Thoracic aorta (tissue), 2 donors: ENCODE measurements at regions not wholly inside any gene's neighbourhood (a gene's known extent, or its start where the extent isn't known, plus 50 kb on each side); places are given as distances from the start of the nearest gene placed in this dataset.
"Not testable (repeated sequence)": the region's sequence is repeated elsewhere in the genome, so short reads cannot be mapped to it uniquely, and the experiment has no call there.

Source experiments
- ATAC-seq: fragments of 150-250 bp; one replicate; pipeline ENCODE4 v1.8.0; 2017; ENCODE audit warnings: low read depth; ENCODE audit not compliant: insufficient number of reproducible peaks, low FRiP score
- DNase-seq: peaks from one replicate; pipeline ENCODE4 v3.0.0-alpha.2; 2020; ENCODE audit warnings: low spot score
- H3K27ac ChIP-seq, 2 donors: fragments of 200-600 bp; sonication (generic); 1 replicate in 1 of 2; 2 replicates in 1 of 2; pipeline ENCODE4 v1.5.1; 2016; ENCODE audit warnings: mild to moderate bottlenecking in 2 of 2, moderate library complexity in 2 of 2
- H3K27me3 ChIP-seq: fragments of 200-600 bp; sonication (generic); replicated peaks from 2 replicates; pipeline ENCODE4 v1.6.0; 2016; ENCODE audit warnings: mild to moderate bottlenecking; ENCODE audit not compliant: insufficient read depth
- H3K36me3 ChIP-seq: fragments of 200-600 bp; sonication (generic); one replicate; pipeline ENCODE4 v1.5.1; 2016
- H3K4me1 ChIP-seq, 2 donors: fragments of 200-600 bp; sonication (generic); 1 replicate in 1 of 2; 2 replicates in 1 of 2; pipeline versions ENCODE4 v1.5.1 to v1.6.0; 2016; ENCODE audit warnings: low read depth in 2 of 2, mild to moderate bottlenecking in 1 of 2; ENCODE audit not compliant: control insufficient read depth in 1 of 2
- H3K4me3 ChIP-seq: fragments of 200-600 bp; sonication (generic); 2 replicates; pipeline ENCODE4 v1.5.1; 2016; ENCODE audit warnings: mild to moderate bottlenecking
- H3K9me3 ChIP-seq: fragments of 200-600 bp; sonication (generic); 2 replicates; pipeline ENCODE4 v1.5.1; 2016
- CTCF ChIP-seq: fragments of 200-600 bp; sonication (generic); IDR thresholded peaks from one replicate; pipeline ENCODE4 v1.5.1; 2019; ENCODE audit warnings: antibody characterized with exemption

- no peak for DNase-seq
- no peak for TF ChIP-seq CTCF
- no peaks in the 10 kb centered on the region for H3K36me3 ChIP-seq
- no peak for ATAC-seq
- H3K9me3 ChIP-seq: no peaks in the 10 kb centered on the region
- H3K4me3 ChIP-seq: no peak overlapping the region
- no peak overlapping the region for H3K27ac ChIP-seq
- H3K4me1 ChIP-seq: no peaks in the 10 kb centered on the region
- no peaks in the 10 kb centered on the region for H3K27me3 ChIP-seq
These were observed 620.2 kb upstream of the INTU start for GRCh38 chr4:127012549-127012948.

GRCh38 chr4:127015667-127016117 lies 617.1 kb upstream of the INTU start:
- no peak overlapping the region for H3K4me3 ChIP-seq
- H3K27ac ChIP-seq: no peak overlapping the region
- TF ChIP-seq CTCF: no peak

GRCh38 chr4:127018381-127018780 lies 614.4 kb upstream of the INTU start:
- Histone ChIP-seq H3K36me3 (no peaks in the 10 kb centered on the region), H3K4me1 (no peaks in the 10 kb centered on the region), H3K9me3 (no peaks in the 10 kb centered on the region), H3K4me3 (no peak overlapping the region), H3K27me3 (no peaks in the 10 kb centered on the region), H3K27ac (no peak overlapping the region)
- DNase-seq: no peak
- no peak for TF ChIP-seq CTCF
- ATAC-seq: no peak

More at GRCh38 chr4:127015667-127016117, 617.1 kb upstream of the INTU start:
- DNase-seq: no peak
- Histone ChIP-seq H3K27me3 (no peaks in the 10 kb centered on the region), H3K4me1 (no peaks in the 10 kb centered on the region), H3K36me3 (no peaks in the 10 kb centered on the region), H3K9me3 (no peaks in the 10 kb centered on the region)
- ATAC-seq: no peak

DNA sequence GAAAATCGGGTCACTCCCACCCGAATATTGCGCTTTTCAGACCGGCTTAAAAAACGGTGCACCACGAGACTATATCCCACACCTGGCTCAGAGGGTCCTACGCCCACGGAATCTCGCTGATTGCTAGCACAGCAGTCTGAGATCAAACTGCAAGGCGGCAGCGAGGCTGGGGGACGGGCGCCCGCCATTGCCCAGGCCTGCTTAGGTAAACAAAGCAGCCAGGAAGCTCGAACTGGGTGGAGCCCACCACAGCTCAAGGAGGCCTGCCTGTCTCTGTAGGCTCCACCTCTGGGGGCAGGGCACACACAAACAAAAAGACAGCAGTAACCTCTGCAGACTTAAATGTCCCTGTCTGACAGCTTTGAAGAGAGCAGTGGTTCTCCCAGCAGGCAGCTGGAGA lies 611.9 kb upstream of the INTU start:
- not testable (repeated sequence) for ATAC-seq, H3K36me3 ChIP-seq, H3K27me3 ChIP-seq, H3K27ac ChIP-seq, H3K4me1 ChIP-seq, H3K9me3 ChIP-seq, H3K4me3 ChIP-seq, DNase-seq

DNA sequence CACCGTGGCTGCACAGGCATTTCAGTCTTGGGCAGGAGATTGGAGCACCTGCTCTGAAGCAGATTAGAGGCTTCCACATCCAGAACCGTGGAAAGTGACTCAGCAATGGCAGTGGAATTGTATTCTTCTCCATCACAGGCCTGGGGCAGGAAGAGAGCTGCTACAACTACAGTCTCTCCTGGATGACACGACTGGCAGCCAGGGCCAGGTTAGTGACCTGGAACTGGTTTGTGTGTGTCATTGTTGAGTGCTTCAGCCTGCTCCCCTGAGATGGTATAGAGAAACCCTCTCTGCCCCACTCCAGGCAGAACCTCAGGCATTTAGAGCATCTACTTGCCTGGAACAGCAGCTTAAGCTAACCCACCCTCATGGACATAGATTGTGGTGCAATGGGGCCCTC lies 596.5 kb upstream of the INTU start:
- no peaks in the 10 kb centered on the region for H3K9me3 ChIP-seq
- H3K27ac ChIP-seq: no peak overlapping the region
- ATAC-seq (no peak), DNase-seq (no peak)
- H3K36me3 ChIP-seq: no peaks in the 10 kb centered on the region
- H3K4me1 ChIP-seq: no peaks in the 10 kb centered on the region
- no peak for TF ChIP-seq CTCF
- H3K4me3 ChIP-seq: no peak overlapping the region
- no peaks in the 10 kb centered on the region for H3K27me3 ChIP-seq

DNA sequence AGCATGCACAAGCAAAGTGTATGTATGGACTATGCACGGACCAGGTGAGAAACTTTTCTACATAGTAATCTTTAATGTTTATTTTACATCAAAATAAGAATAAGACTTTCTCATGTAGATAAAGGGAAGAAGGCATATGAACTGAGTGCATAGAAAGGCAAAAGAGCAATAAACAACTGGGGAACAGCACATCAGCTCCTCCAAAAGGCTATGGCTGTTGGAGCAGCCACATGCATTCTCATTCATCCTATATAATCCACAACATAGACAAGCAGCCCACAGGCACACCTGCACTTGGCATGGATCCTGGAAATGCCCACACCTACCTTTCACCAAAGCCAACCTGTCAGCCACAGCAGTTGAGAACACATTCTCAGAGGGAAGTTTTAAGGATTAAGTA lies 586.9 kb upstream of the INTU start:
- Histone ChIP-seq H3K9me3 (no peaks in the 10 kb centered on the region), H3K27ac (no peak overlapping the region), H3K4me1 (no peaks in the 10 kb centered on the region), H3K36me3 (no peaks in the 10 kb centered on the region), H3K4me3 (no peak overlapping the region), H3K27me3 (no peaks in the 10 kb centered on the region)
- TF ChIP-seq CTCF: no peak
- ATAC-seq (no peak), DNase-seq (no peak)
